H1 (cell line): ENCODE measurements at regions not wholly inside any gene's neighbourhood (a gene's known extent, or its start where the extent isn't known, plus 50 kb on each side); places are given as distances from the start of the nearest gene placed in this dataset.
A peak's percentile ranks its signal among the peaks of the same experiment; 100 is the strongest.

Source experiments
- CTCF ChIA-PET: fragments of 300-600 bp; sonication (Branson Sonifier 250); formaldehyde crosslinking; loops from one replicate; lab custom pipeline; 2021; ENCODE audit not compliant: partially characterized antibody; lab: Charles Lee
- POLR2A ChIA-PET: fragments of 300-600 bp; sonication (Branson Sonifier 250); formaldehyde crosslinking; loops from one replicate; lab custom pipeline; 2021; ENCODE audit warnings: inconsistent platforms; ENCODE audit not compliant: partially characterized antibody; lab: Charles Lee
- DNase-seq, 2 experiments: peaks; one replicate each; pipeline versions ENCODE4 v3.0.0 to v3.0.0-alpha.2; 2010 to 2022; ENCODE audit warnings: low spot score in 2 of 2, low read depth in 1 of 2, mixed read lengths in 1 of 2
- FAIRE-seq: peaks from 2 replicates; lab custom pipeline; 2011; peaks lifted over from hg19 to GRCh38; lab: Jason Lieb, UNC
- H2AFZ ChIP-seq: 2 replicates; pipeline ENCODE4 v1.8.1; 2012; ENCODE audit warnings: low read length, inconsistent platforms
- H2AK5ac ChIP-seq: 2 replicates; pipeline ENCODE4 v1.6.1; 2013; ENCODE audit warnings: low read depth, low read length
- H2BK120ac ChIP-seq: replicated peaks from 2 replicates; pipeline ENCODE3; 2013; ENCODE audit warnings: low read depth, low read length, inconsistent platforms
- H2BK12ac ChIP-seq: 2 replicates; pipeline ENCODE4 v1.6.1; 2013; ENCODE audit warnings: low read depth, low read length
- H2BK15ac ChIP-seq: 2 replicates; pipeline ENCODE4 v1.6.1; 2013; ENCODE audit warnings: low read length
- H2BK20ac ChIP-seq: 2 replicates; pipeline ENCODE4 v1.6.1; 2013; ENCODE audit warnings: low read length
- H2BK5ac ChIP-seq: 2 replicates; pipeline ENCODE4 v1.6.1; 2013; ENCODE audit warnings: low read depth, low read length
- H3K14ac ChIP-seq: 2 replicates; pipeline ENCODE4 v1.6.1; 2013; ENCODE audit warnings: inconsistent platforms; ENCODE audit not compliant: insufficient read length
- H3K18ac ChIP-seq: 2 replicates; pipeline ENCODE4 v1.6.1; 2013; ENCODE audit warnings: low read length; ENCODE audit errors: extremely low read depth
- H3K23ac ChIP-seq: 2 replicates; pipeline ENCODE4 v1.6.1; 2013; ENCODE audit warnings: inconsistent platforms; ENCODE audit not compliant: insufficient read length
- H3K23me2 ChIP-seq: 2 replicates; pipeline ENCODE4 v1.6.1; 2013; ENCODE audit warnings: low read depth, low read length
- H3K27ac ChIP-seq: 2 replicates; pipeline ENCODE4 v1.6.1; 2011; ENCODE audit warnings: low read depth, low read length, inconsistent platforms
- H3K27me3 ChIP-seq, 4 experiments: replicated peaks in 1 of 4; 1 replicate in 1 of 4; 2 replicates in 3 of 4; pipeline versions ENCODE4 v1.6.1 to v1.8.1; 2011 to 2013; ENCODE audit warnings: low read length in 3 of 4, mild to moderate bottlenecking in 3 of 4, inconsistent platforms in 2 of 4, mixed read lengths in 2 of 4, moderate library complexity in 1 of 4; ENCODE audit not compliant: control insufficient read depth in 3 of 4, insufficient read depth in 3 of 4; ENCODE audit errors: extremely low read depth in 1 of 4
- H3K36me3 ChIP-seq, 4 experiments: 2 replicates each; pipeline versions ENCODE4 v1.6.1 to v1.8.1; 2011 to 2013; ENCODE audit warnings: mild to moderate bottlenecking in 4 of 4, low read length in 3 of 4, moderate library complexity in 2 of 4, control low read depth in 1 of 4, inconsistent platforms in 1 of 4; ENCODE audit not compliant: insufficient read depth in 4 of 4, control insufficient read depth in 2 of 4
- H3K4ac ChIP-seq: replicated peaks from 2 replicates; pipeline ENCODE3; 2013; ENCODE audit warnings: low read length, low read depth, mixed read lengths, inconsistent platforms; ENCODE audit not compliant: insufficient read length
- H3K4me1 ChIP-seq, 4 experiments: replicated peaks in 1 of 4; 1 replicate in 1 of 4; 2 replicates in 3 of 4; pipeline versions ENCODE4 v1.6.1 to v1.8.1; 2011 to 2013; ENCODE audit warnings: low read length in 3 of 4, inconsistent platforms in 2 of 4, mixed read lengths in 1 of 4; ENCODE audit not compliant: insufficient read depth in 4 of 4, control insufficient read depth in 3 of 4
- H3K4me2 ChIP-seq, 2 experiments: 2 replicates each; pipeline versions ENCODE4 v1.6.1 to v1.8.1; 2011 to 2013; ENCODE audit warnings: low read depth in 2 of 2, low read length in 2 of 2, control low read depth in 1 of 2, inconsistent platforms in 1 of 2, mild to moderate bottlenecking in 1 of 2; ENCODE audit not compliant: insufficient read depth in 1 of 2
- H3K4me3 ChIP-seq, 4 experiments: fragments of 200-600, 300-600 bp in 1 of 4; sonication (generic), shearing (Covaris generic), sonication (Bioruptor Twin) in 1 of 4; 2 replicates each; pipeline versions ENCODE4 v1.5.1 to v1.8.1; 2011 to 2016; ENCODE audit warnings: low read length in 4 of 4, low read depth in 3 of 4, control low read depth in 2 of 4, inconsistent platforms in 2 of 4, mild to moderate bottlenecking in 2 of 4, mixed read lengths in 1 of 4, moderate library complexity in 1 of 4; ENCODE audit not compliant: insufficient read depth in 2 of 4; ENCODE audit errors: extremely low read depth in 1 of 4
- H3K56ac ChIP-seq: replicated peaks from 2 replicates; pipeline ENCODE3; 2013; ENCODE audit warnings: low read depth, mild to moderate bottlenecking, mixed read lengths, low read length, inconsistent platforms; ENCODE audit not compliant: insufficient read length
- H3K79me1 ChIP-seq: 2 replicates; pipeline ENCODE4 v1.6.1; 2013; ENCODE audit warnings: low read depth, low read length, control low read depth
- H3K79me2 ChIP-seq, 2 experiments: 2 replicates each; pipeline versions ENCODE4 v1.6.1 to v1.8.1; 2012 to 2013; ENCODE audit warnings: low read length in 2 of 2, mild to moderate bottlenecking in 2 of 2, inconsistent platforms in 1 of 2; ENCODE audit not compliant: insufficient read depth in 2 of 2, control insufficient read depth in 1 of 2
- H3K9ac ChIP-seq, 4 experiments: replicated peaks in 1 of 4; 1 replicate in 1 of 4; 2 replicates in 3 of 4; pipeline versions ENCODE4 v1.6.1 to v1.8.1; 2011 to 2013; ENCODE audit warnings: low read depth in 3 of 4, low read length in 3 of 4, control low read depth in 2 of 4, mild to moderate bottlenecking in 2 of 4, moderate library complexity in 2 of 4, inconsistent platforms in 1 of 4; ENCODE audit errors: extremely low read depth in 1 of 4
- H3K9me3 ChIP-seq, 2 experiments: 2 replicates each; pipeline versions ENCODE4 v1.6.1 to v1.8.1; 2012 to 2013; ENCODE audit warnings: mild to moderate bottlenecking in 2 of 2, moderate library complexity in 2 of 2, control low read depth in 1 of 2, inconsistent platforms in 1 of 2, low read depth in 1 of 2, low read length in 1 of 2, mixed read lengths in 1 of 2; ENCODE audit not compliant: insufficient read depth in 2 of 2
- H4K20me1 ChIP-seq, 2 experiments: replicated peaks in 1 of 2; 2 replicates each; pipeline versions ENCODE3 to v1.8.1; 2011 to 2013; ENCODE audit warnings: inconsistent platforms in 2 of 2, low read length in 2 of 2, mild to moderate bottlenecking in 1 of 2; ENCODE audit not compliant: insufficient read depth in 2 of 2, control insufficient read depth in 1 of 2
- H4K5ac ChIP-seq: 2 replicates; pipeline ENCODE4 v1.6.1; 2013; ENCODE audit warnings: low read length, low read depth, mixed read lengths, inconsistent platforms; ENCODE audit not compliant: insufficient read length
- H4K8ac ChIP-seq: 2 replicates; pipeline ENCODE4 v1.8.0; 2013; ENCODE audit warnings: mild to moderate bottlenecking, moderate library complexity, low read length, inconsistent platforms; ENCODE audit not compliant: insufficient read depth; ENCODE audit errors: extremely low read depth
- H4K91ac ChIP-seq: replicated peaks from 2 replicates; pipeline ENCODE3; 2013; ENCODE audit warnings: low read length, mixed read lengths, inconsistent platforms; ENCODE audit not compliant: insufficient read length
- ASH2L ChIP-seq: fragments of 200-600, 300-600 bp; sonication (generic); IDR thresholded peaks from one replicate; pipeline ENCODE4 v1.7.1; 2017; ENCODE audit warnings: low read length
- CREB1 ChIP-seq: IDR thresholded peaks from 2 replicates; pipeline ENCODE4 v1.6.1; 2012; ENCODE audit warnings: inconsistent platforms
- RAD21 ChIP-seq, 2 experiments: IDR thresholded peaks in 1 of 2; conservative IDR thresholded peaks in 1 of 2; 2 replicates each; pipeline ENCODE4 v1.6.1; 2011; ENCODE audit warnings: low read depth in 2 of 2, low read length in 2 of 2, improper control_type of control experiment in 1 of 2, inconsistent platforms in 1 of 2, mild to moderate bottlenecking in 1 of 2, moderate library complexity in 1 of 2
- SIN3A ChIP-seq, 2 experiments: IDR thresholded peaks in 1 of 2; conservative IDR thresholded peaks in 1 of 2; 2 replicates each; pipeline ENCODE4 v1.6.1; 2011 to 2012; ENCODE audit warnings: low read length in 2 of 2, improper control_type of control experiment in 1 of 2, low read depth in 1 of 2, mild to moderate bottlenecking in 1 of 2
- SIRT6 ChIP-seq: IDR thresholded peaks from one replicate; pipeline ENCODE4 v1.7.1; 2012; ENCODE audit warnings: low read length, inconsistent platforms
- TAF1 ChIP-seq: IDR thresholded peaks from 2 replicates; pipeline ENCODE4 v1.6.1; 2011; ENCODE audit warnings: mild to moderate bottlenecking, low read depth, low read length
- WGBS, 2 experiments: shearing (Covaris generic) in 1 of 2; methylation state at CpG; one replicate each; pipeline versions ENCODE4 v1.1.6 to v1.1.7; 2013 to 2015; ENCODE audit warnings: low lambda C conversion rate in 2 of 2, mixed read lengths in 2 of 2, inconsistent platforms in 1 of 2, low coverage in 1 of 2, missing lambda C conversion rate in 1 of 2; ENCODE audit not compliant: insufficient replicate concordance in 2 of 2, insufficient coverage in 1 of 2, insufficient read length in 1 of 2; ENCODE audit errors: extremely low coverage in 1 of 2, missing lambda C conversion rate in 1 of 2; 5-methylcytosine and 5-hydroxymethylcytosine counted together
- TF ChIP-seq, protein P1 (sequence below), 3 experiments: IDR thresholded peaks; 1 replicate in 2 of 3; 2 replicates in 1 of 3; pipeline versions ENCODE4 v1.5.1 to v1.6.1; 2011; ENCODE audit warnings: low read length in 3 of 3, mild to moderate bottlenecking in 3 of 3, inconsistent platforms in 2 of 3, low read depth in 1 of 3, moderate library complexity in 1 of 3; ENCODE audit not compliant: insufficient read depth in 1 of 3; ENCODE audit errors: control extremely low read depth in 1 of 3

GRCh38 chr9:107539427-107540163 is 50.0 kb upstream of the KLF4 start:
- H4K20me1 ChIP-seq = no peaks in the 10 kb centered on the region
- no peak overlapping the region for H3K56ac ChIP-seq
- H3K9me3 ChIP-seq = no peaks in the 10 kb centered on the region
- no peaks in the 10 kb centered on the region for H3K23me2 ChIP-seq
- DNase-seq (peak in 1 of 2 experiments; percentile 39), FAIRE-seq (peak; percentile 91)
- no peak overlapping the region for H2BK20ac ChIP-seq
- H3K4me3 ChIP-seq = no peak overlapping the region
- no peaks in the 10 kb centered on the region for H3K36me3 ChIP-seq
- H3K27me3 ChIP-seq = no peaks in the 10 kb centered on the region
- no peak overlapping the region for H3K4ac ChIP-seq
- H2BK5ac ChIP-seq = no peak overlapping the region
- H3K14ac ChIP-seq = no peak overlapping the region
- no peak overlapping the region for H2BK120ac ChIP-seq
- WGBS, 2 experiments = 59% methylated on average over 10 of the region's 10 CpGs; no CpG with 5 or more reads in 1 of the 2 experiments
- H2AFZ ChIP-seq = no peak overlapping the region
- CTCF ChIA-PET = interaction anchor here (1.7 kb wide), 1 partner anchor 66 kb away, joined by 3 read pairs; no protein-coding TSS in a partner anchor
- peaks cover 0 to 12% (median 9%) of the 10 kb centered on the region in 4 experiments; a peak in 5 of 7 replicates for H3K4me1 ChIP-seq
- H4K8ac ChIP-seq = no peak overlapping the region
- H3K18ac ChIP-seq = peak overlapping the region; percentile 43; the same call in 1 of the 2 replicates
- no peak overlapping the region for H3K9ac ChIP-seq
- H3K79me2 ChIP-seq = no peaks in the 10 kb centered on the region
- H2AK5ac ChIP-seq = no peak overlapping the region
- H2BK12ac ChIP-seq = no peak overlapping the region; the same call in 1 of the 2 replicates
- no peak overlapping the region for H3K23ac ChIP-seq
- peak overlapping the region; percentile 17 to 38; a peak in 1 of 4 replicates for H3K4me2 ChIP-seq
- H3K79me1 ChIP-seq = no peaks in the 10 kb centered on the region
- H4K91ac ChIP-seq = no peak overlapping the region
- H3K27ac ChIP-seq = no peak overlapping the region
- POLR2A ChIA-PET = no interaction called here
- TF ChIP-seq CREB1 = no peak
- TF ChIP-seq, protein P1, sequence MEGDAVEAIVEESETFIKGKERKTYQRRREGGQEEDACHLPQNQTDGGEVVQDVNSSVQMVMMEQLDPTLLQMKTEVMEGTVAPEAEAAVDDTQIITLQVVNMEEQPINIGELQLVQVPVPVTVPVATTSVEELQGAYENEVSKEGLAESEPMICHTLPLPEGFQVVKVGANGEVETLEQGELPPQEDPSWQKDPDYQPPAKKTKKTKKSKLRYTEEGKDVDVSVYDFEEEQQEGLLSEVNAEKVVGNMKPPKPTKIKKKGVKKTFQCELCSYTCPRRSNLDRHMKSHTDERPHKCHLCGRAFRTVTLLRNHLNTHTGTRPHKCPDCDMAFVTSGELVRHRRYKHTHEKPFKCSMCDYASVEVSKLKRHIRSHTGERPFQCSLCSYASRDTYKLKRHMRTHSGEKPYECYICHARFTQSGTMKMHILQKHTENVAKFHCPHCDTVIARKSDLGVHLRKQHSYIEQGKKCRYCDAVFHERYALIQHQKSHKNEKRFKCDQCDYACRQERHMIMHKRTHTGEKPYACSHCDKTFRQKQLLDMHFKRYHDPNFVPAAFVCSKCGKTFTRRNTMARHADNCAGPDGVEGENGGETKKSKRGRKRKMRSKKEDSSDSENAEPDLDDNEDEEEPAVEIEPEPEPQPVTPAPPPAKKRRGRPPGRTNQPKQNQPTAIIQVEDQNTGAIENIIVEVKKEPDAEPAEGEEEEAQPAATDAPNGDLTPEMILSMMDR (IDR thresholded peaks at IDR 0.05; ENCODE audit: control extremely low read depth in 1 of 3, insufficient read depth in 1 of 3, low read depth in 1 of 3, low read length in 3 of 3) = peak in 2 of 3 experiments; percentile 34 to 55; a peak in 3 of 4 replicates
- TF ChIP-seq ASH2L = peak; percentile 30
- peak; percentile 37 to 48 for TF ChIP-seq RAD21 (IDR thresholded peaks at IDR 0.05 in 1 of 2, conservative IDR thresholded peaks at IDR 0.05 in 1 of 2; ENCODE audit: low read depth in 2 of 2, low read length in 2 of 2)
- TF ChIP-seq TAF1 = no peak
- TF ChIP-seq SIN3A (conservative IDR thresholded peaks at IDR 0.05 in 1 of 2, IDR thresholded peaks at IDR 0.05 in 1 of 2; ENCODE audit: low read depth in 1 of 2, low read length in 2 of 2) = no peak
- TF ChIP-seq SIRT6 = no peak
- TF ChIP-seq, all 59 proteins: peak for 3
- Histone ChIP-seq H4K5ac (no peak overlapping the region), H2BK15ac (no peak overlapping the region)
